D721Med (cell line): ENCODE measurements at regions not wholly inside any gene's neighbourhood (a gene's known extent, or its start where the extent isn't known, plus 50 kb on each side); places are given as distances from the start of the nearest gene placed in this dataset.

Source experiments
- DNase-seq: peaks from one replicate; pipeline ENCODE4 v3.0.0; 2011; ENCODE audit warnings: low spot score; ENCODE audit not compliant: insufficient read length
- FAIRE-seq: peaks from 2 replicates; lab custom pipeline; 2011; peaks lifted over from hg19 to GRCh38; lab: Jason Lieb, UNC
- CTCF ChIP-seq: IDR thresholded peaks from 2 replicates; pipeline ENCODE4 v1.5.1; 2012; ENCODE audit warnings: mild to moderate bottlenecking, control low read depth; ENCODE audit not compliant: insufficient read depth; ENCODE audit errors: missing control alignments

DNA sequence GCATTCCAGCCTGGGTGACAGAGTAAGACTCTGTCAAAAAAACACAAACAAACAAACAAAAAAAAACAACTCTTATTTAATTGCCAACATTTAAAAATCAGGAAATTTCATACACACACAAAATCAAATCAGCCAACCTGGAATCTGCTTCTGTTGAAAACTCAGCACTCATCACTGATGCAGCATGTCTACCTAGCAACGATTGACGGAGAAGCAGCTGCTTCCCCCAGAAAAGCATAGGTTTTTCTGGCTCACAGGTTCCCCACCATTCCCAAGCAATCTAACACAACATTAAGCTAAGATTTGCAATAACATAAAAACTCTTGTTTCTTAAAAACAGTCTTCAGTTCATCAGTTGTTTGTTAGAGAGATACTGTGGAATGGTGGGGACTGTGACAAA, 143.6 kb downstream of the DHX15 start:
- DNase-seq (no peak), FAIRE-seq (no peak)
- TF ChIP-seq CTCF = no peak

- FAIRE-seq = no peak
- no peak for DNase-seq
- TF ChIP-seq CTCF = no peak
These were observed 150.1 kb downstream of the DHX15 start for GRCh38 chr4:24434241-24434640.

- no peak for DNase-seq
- no peak for FAIRE-seq
- no peak for TF ChIP-seq CTCF
These were observed 150.7 kb downstream of the DHX15 start for GRCh38 chr4:24433515-24434214.

GRCh38 chr4:24428850-24429249, 155.5 kb downstream of the DHX15 start:
- DNase-seq = no peak
- FAIRE-seq = no peak
- no peak for TF ChIP-seq CTCF

DNA sequence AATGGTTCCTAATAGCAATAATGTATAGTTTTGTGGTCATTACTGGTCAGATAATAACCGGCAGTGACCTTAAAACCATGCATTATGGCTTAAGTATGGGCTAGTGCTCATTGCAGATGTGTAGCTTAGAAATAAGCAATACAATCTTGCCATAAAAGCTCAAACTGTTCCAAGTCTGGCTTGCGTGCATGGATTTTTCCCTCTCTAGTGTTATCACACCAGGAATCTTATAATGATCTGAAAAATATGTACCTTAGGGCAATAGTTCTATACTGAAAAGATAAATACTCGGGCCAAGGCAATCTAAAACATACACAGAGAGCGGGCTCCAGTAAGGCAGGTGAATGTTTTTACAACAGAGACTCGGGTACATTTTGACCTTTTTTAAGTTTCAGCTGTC, 157.8 kb downstream of the DHX15 start:
- DNase-seq = no peak
- FAIRE-seq = no peak
- no peak for TF ChIP-seq CTCF

- DNase-seq = no peak
- no peak for TF ChIP-seq CTCF
- FAIRE-seq = no peak
These were observed 158.5 kb downstream of the DHX15 start for GRCh38 chr4:24425863-24426262.

GRCh38 chr4:24423670-24424069, 160.7 kb downstream of the DHX15 start:
- no peak for DNase-seq
- no peak for FAIRE-seq
- no peak for TF ChIP-seq CTCF
